ENCODE measurements at regions not wholly inside any gene's neighbourhood (a gene's known extent, or its start where the extent isn't known, plus 50 kb on each side); places are given as distances from the start of the nearest gene placed in this dataset.

DNA sequence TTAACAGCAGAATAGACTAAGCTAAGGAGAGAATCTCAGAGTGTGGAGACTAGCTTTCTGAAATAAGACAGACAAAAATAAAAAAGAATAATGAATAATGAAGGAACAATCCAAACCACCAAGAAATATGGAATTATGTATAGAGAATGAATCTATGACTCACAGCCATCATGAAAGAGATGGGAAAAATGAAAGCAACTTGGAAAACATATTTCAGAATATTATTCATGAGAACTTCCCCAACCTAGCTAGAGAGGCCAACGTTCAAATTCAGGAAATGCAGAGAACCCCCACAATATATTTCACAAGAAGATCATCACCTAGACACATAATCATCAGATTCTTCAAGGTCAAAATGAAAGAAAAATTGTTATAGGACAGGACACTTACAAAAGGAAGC, 349.0 kb upstream of the MPDZ start (continued):
- TF ChIP-seq CUX1 (IDR thresholded peaks at IDR 0.05; ENCODE audit: insufficient replicate concordance, low read depth, low read length) (no peak), SPI1 (IDR thresholded peaks at IDR 0.05; ENCODE audit: borderline replicate concordance, insufficient read depth, low read depth, low read length) (no peak), SREBF2 (IDR thresholded peaks at IDR 0.05; ENCODE audit: low read length) (no peak)

GRCh38 chr9:13627502-13627901, 348.0 kb upstream of the MPDZ start:
- BruUV-seq (replicated peaks) = no TSS peak
- SMC1A ChIA-PET (ENCODE audit: uncharacterized antibody, unreplicated experiment) = no interaction called here
- in situ Hi-C loops (cut with MboI) = no loop called here

More at GRCh38 chr9:13627502-13627901, 348.0 kb upstream of the MPDZ start:
- ChIA-PET POLR2A (no interaction called here), CTCF (no interaction called here), RAD21 (ENCODE audit: unreplicated experiment) (no interaction called here)
- no peak for ATAC-seq
- TF ChIP-seq JUNB (IDR thresholded peaks at IDR 0.05) (no peak), RCOR1 (conservative IDR thresholded peaks at IDR 0.05; ENCODE audit: low read depth, low read length) (no peak), STAT1 (conservative IDR thresholded peaks at IDR 0.05) (no peak), CHD1 (IDR thresholded peaks at IDR 0.05; ENCODE audit: low read depth, low read length) (no peak), SMAD1 (IDR thresholded peaks at IDR 0.05; ENCODE audit: low read depth, partially characterized antibody) (no peak)
- TF ChIP-seq, protein P1, sequence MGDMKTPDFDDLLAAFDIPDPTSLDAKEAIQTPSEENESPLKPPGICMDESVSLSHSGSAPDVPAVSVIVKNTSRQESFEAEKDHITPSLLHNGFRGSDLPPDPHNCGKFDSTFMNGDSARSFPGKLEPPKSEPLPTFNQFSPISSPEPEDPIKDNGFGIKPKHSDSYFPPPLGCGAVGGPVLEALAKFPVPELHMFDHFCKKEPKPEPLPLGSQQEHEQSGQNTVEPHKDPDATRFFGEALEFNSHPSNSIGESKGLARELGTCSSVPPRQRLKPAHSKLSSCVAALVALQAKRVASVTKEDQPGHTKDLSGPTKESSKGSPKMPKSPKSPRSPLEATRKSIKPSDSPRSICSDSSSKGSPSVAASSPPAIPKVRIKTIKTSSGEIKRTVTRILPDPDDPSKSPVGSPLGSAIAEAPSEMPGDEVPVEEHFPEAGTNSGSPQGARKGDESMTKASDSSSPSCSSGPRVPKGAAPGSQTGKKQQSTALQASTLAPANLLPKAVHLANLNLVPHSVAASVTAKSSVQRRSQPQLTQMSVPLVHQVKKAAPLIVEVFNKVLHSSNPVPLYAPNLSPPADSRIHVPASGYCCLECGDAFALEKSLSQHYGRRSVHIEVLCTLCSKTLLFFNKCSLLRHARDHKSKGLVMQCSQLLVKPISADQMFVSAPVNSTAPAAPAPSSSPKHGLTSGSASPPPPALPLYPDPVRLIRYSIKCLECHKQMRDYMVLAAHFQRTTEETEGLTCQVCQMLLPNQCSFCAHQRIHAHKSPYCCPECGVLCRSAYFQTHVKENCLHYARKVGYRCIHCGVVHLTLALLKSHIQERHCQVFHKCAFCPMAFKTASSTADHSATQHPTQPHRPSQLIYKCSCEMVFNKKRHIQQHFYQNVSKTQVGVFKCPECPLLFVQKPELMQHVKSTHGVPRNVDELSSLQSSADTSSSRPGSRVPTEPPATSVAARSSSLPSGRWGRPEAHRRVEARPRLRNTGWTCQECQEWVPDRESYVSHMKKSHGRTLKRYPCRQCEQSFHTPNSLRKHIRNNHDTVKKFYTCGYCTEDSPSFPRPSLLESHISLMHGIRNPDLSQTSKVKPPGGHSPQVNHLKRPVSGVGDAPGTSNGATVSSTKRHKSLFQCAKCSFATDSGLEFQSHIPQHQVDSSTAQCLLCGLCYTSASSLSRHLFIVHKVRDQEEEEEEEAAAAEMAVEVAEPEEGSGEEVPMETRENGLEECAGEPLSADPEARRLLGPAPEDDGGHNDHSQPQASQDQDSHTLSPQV (IDR thresholded peaks at IDR 0.05) = no peak
- Histone ChIP-seq H3K9ac (ENCODE audit: control insufficient read depth, insufficient read depth, low read length) (no peak overlapping the region), H3K27me3 (replicated peaks in 1 of 2; ENCODE audit: control insufficient read depth in 2 of 2, insufficient read depth in 2 of 2, low read length in 1 of 2) (no peaks in the 10 kb centered on the region), H3K27ac (ENCODE audit: control insufficient read depth, insufficient read depth) (no peak overlapping the region), H3K36me3 (ENCODE audit: control insufficient read depth in 2 of 2, insufficient read depth in 2 of 2, low read length in 1 of 2) (no peaks in the 10 kb centered on the region), H3K4me3 (no peak overlapping the region), H3K9me3 (replicated peaks; ENCODE audit: control insufficient read depth, insufficient read depth, low read length) (no peaks in the 10 kb centered on the region), H3K79me2 (ENCODE audit: control insufficient read depth, insufficient read depth, low read length) (no peaks in the 10 kb centered on the region), H2AFZ (ENCODE audit: control insufficient read depth, low read depth, low read length) (no peak overlapping the region), H3K4me2 (ENCODE audit: control insufficient read depth, insufficient read depth) (no peak overlapping the region), H3K4me1 (ENCODE audit: control insufficient read depth, insufficient read depth, low read length) (no peaks in the 10 kb centered on the region), H4K20me1 (ENCODE audit: control insufficient read depth, insufficient read depth) (no peaks in the 10 kb centered on the region)
- intact Hi-C loops (cut with micrococcal nuclease; ENCODE audit: unreplicated experiment) = no loop called here
- 10% methylated on average over 3 of the region's 3 CpGs for WGBS (ENCODE audit: insufficient coverage, insufficient replicate concordance, low lambda C conversion rate, missing lambda C conversion rate)
- DNase-seq (ENCODE audit: low read depth, low spot score) = no peak
- no peak for FAIRE-seq
